ENCODE measurements at regions not wholly inside any gene's neighbourhood (a gene's known extent, or its start where the extent isn't known, plus 50 kb on each side); places are given as distances from the start of the nearest gene placed in this dataset.

DNA sequence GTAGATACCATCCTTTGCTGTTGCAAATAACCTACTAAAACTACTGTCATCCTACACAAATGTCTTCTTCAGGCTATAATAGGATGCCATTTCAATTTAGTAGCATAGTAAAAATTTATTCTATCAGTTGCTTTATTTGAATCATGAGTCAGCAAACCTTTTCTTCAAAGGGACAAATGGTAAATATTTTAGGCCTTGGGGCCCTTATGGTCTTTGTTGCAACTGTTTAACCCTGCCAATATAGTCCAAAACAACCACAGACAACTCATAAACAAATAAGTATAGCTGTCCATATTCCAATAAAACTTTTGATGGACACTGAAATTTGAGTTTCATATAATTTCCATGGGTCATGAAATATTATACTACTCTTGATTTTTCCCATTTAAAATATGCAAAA lies 54.0 kb upstream of the CCBE1 start:
- DNase-seq = no peak

DNA sequence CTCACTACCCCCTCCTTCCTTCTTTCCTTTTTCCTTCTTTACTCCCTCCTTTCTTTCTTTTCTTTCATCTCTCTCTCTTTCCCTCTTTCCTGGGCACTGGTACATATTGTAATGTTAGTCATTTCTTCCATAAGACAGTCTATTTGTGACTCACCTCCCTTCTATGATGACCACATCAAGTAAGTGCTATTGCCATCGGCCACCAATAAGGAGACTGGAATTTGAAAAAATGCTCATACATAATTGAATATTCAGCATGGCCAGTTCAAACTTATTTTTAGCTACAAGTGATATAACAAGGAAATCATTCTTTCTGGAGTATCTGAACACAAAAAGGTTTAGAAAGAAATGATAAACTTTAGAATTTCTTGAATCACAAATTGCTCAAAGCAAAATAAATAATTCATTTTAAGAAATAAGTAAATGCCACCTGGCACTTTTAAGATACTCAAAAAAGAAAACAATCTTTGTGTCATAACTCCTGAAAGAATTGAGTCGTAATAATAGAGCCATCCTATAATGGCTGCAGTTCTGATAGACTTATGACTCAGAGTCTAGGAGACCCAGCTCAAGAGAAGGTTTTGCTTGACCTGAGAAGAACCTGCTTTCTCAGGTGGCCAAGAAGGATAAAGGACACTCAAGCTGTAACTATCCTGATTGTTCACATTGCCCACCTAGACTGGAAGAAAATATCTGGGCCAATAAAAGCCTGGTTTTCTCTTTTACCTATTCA lies 51.6 kb upstream of the CCBE1 start:
- no peak for DNase-seq

Data from Kasumi-1 (cell line).